ENCODE measurements at regions not wholly inside any gene's neighbourhood (a gene's known extent, or its start where the extent isn't known, plus 50 kb on each side); places are given as distances from the start of the nearest gene placed in this dataset.

- TF ChIP-seq ZNF347 (CRISPR knock-in tag; IDR thresholded peaks at IDR 0.05; ENCODE audit: low read depth) (no peak), CTCF (IDR thresholded peaks at IDR 0.05 in 2 of 3, conservative IDR thresholded peaks at IDR 0.05 in 1 of 3; ENCODE audit: insufficient read depth in 2 of 3, low read depth in 1 of 3, low read length in 3 of 3) (no peak), NBN (IDR thresholded peaks at IDR 0.05; ENCODE audit: low read depth) (no peak), ZNF311 (CRISPR knock-in tag; IDR thresholded peaks at IDR 0.05) (no peak), MAZ (CRISPR knock-in tag; conservative IDR thresholded peaks at IDR 0.05 in 1 of 2, IDR thresholded peaks at IDR 0.05 in 1 of 2) (no peak), FOXP4 (CRISPR knock-in tag; IDR thresholded peaks at IDR 0.05; ENCODE audit: borderline replicate concordance) (no peak), EP300 (IDR thresholded peaks at IDR 0.05; ENCODE audit: low read length) (no peak), GATA2 (CRISPR knock-in tag; IDR thresholded peaks at IDR 0.05) (no peak), GABPA (tag; conservative IDR thresholded peaks at IDR 0.05; ENCODE audit: low read depth) (no peak), POLR2AphosphoS5 (IDR thresholded peaks at IDR 0.05; ENCODE audit: control insufficient read depth, insufficient read depth, low read depth, low read length) (no peak), SIN3B (IDR thresholded peaks at IDR 0.05; ENCODE audit: low read depth) (no peak), RAD51 (IDR thresholded peaks at IDR 0.05; ENCODE audit: borderline replicate concordance, low read depth) (no peak), MLLT1 (IDR thresholded peaks at IDR 0.05) (no peak)
Measured at GRCh38 chr6:18973251-18973650, 586.1 kb downstream of the RNF144B start.
